ENCODE measurements at regions not wholly inside any gene's neighbourhood (a gene's known extent, or its start where the extent isn't known, plus 50 kb on each side); places are given as distances from the start of the nearest gene placed in this dataset.

DNA sequence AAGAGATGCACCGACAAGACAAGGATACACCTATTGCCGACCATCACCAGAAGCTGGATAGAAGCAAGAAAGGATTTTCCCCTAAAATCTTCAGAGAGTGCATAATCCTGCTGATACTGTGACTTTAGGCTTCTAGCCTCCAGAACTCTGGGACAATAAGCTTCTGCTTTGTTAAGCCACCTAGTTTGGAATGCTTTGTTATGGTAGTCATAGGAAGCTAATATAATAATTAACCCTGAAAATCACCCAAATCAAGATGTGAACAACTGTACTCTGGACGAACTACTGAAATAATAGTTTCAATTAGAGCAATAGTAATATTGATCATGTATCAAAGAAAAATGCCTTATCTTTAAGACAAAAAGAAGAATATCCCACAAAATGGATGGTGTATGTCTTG lies 524.6 kb downstream of the EFNB2 start:
- no peak for DNase-seq

- DNase-seq = no peak
Observed at GRCh38 chr13:106008540-106008939, 526.9 kb downstream of the EFNB2 start.

DNA sequence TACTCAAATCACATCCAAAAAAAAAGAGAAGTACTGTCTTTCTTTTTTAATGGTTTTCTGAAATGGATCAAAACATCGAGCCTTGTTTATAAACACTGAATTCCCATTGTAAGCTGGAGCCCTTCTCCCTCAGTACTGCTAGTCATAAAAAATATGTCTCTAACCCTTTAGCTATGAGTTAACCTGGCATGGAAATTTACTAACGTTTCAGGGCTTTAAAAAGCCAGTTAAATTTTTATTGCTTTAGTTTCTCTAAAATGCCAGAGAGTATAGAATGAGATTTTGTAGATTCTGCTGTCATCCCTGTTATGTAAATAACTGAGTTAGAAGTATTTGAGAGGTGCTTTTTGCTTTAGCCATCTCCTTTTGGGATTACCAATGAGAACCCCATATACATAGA lies 528.3 kb downstream of the EFNB2 start:
- DNase-seq = no peak

- DNase-seq = no peak
Observed at GRCh38 chr13:106003651-106004050, 531.8 kb downstream of the EFNB2 start.

DNA sequence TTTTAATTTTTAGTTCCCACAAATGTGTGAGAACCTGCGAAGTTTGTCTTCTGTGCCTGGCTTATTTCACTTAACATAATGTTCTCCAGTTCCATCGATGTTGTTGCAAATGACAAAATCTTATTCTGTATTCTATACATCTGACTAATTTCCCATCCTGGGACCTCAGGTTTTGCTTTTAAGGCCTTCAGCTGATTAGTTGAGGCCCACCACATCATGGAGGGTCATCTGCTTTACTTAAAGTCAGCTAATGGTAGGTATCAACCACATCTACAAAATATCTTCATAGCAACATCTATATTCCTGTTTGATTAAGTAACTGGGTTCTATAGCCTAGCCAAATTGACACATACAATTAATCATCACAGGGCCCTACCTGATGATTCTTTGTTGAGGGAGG lies 534.0 kb downstream of the EFNB2 start:
- DNase-seq = no peak

DNA sequence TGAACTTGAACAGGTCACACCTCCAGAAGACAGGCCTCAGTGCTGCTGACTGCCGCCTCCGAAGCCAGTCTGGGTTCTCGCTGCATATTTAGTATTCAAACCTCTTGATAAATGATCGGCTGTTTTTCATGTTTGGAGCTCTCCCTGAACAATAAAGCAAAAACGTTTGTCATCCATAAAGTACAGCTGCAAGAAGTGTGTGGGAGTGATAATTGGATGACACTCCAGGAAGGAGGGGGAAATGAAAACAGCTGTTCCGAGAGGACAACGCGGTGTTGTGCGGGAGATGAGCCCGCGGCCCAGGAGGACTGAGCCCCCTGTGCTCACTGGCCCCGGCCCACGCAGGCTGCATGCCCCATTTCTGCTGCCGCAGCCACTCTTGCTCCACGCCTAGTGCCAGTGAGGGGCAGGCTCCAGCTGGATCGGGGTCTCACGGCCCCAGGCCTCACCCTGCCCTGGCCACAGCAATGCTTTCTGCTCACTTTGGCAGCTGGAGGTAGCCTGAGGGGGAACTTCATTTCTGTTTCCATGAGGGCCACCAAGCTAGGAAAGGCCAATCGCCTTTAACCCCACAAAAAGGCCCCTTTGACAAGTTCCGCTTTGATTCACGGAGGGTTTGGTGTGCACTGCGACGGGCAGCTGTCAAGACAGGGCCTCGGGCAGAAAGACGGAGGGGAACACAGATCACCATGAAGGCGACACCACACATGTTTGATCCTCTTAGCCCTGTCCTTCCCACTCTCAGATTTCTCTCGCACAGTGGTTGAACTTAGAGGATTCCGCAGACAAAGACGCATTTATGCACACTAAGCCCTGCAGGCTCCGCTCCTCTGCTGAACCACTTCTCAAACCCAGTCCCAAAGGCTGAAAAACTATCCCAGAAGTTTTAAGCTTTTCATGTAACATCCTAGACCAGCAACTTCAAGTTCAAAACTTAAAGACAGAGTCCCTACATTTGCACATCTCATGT lies 537.6 kb downstream of the EFNB2 start:
- DNase-seq = no peak

GRCh38 chr13:105996391-105997025 lies 539.0 kb downstream of the EFNB2 start:
- DNase-seq = no peak

- DNase-seq = no peak
Observed at GRCh38 chr13:105994340-105994739, 541.1 kb downstream of the EFNB2 start.

- DNase-seq = no peak
Observed at GRCh38 chr13:105991622-105992277, 543.7 kb downstream of the EFNB2 start.

- no peak for DNase-seq
Observed at GRCh38 chr13:105991131-105991530, 544.3 kb downstream of the EFNB2 start.

DNA sequence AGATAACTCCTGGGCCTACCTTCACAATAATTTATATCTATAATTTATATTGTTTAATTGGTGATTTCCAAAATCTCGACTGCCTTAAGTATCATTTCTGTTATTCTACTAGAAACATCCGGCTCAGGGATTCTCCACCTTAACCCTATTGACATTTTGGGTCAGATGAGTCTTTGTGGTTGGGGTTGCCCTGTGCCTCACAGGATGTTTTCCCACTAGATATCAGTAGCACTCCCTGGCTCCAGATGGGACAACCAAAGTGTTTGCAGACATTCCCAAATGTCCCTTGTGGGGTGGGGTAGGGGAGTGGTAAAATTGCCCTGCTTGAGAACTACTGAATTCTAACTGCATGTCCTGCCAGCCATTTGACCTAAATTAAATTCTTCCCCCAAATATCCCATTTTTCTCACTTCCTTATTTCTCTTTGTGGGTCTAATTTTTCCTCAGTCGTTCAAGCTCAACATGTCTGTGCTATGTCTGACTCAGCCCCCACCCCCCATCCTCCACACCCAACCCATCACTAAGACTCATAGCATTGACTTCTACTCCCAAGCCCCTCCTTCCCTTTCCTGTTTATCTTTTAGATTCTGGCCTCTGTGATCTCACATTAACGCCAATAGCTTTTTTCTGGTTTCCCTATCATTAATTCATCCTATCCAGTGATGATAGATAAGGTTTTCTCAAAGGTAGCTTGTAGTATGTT lies 545.1 kb downstream of the EFNB2 start:
- no peak for DNase-seq

GRCh38 chr13:105984646-105985045 lies 550.8 kb downstream of the EFNB2 start:
- no peak for DNase-seq

- no peak for DNase-seq
Observed at GRCh38 chr13:105984236-105984635, 551.2 kb downstream of the EFNB2 start.

DNA sequence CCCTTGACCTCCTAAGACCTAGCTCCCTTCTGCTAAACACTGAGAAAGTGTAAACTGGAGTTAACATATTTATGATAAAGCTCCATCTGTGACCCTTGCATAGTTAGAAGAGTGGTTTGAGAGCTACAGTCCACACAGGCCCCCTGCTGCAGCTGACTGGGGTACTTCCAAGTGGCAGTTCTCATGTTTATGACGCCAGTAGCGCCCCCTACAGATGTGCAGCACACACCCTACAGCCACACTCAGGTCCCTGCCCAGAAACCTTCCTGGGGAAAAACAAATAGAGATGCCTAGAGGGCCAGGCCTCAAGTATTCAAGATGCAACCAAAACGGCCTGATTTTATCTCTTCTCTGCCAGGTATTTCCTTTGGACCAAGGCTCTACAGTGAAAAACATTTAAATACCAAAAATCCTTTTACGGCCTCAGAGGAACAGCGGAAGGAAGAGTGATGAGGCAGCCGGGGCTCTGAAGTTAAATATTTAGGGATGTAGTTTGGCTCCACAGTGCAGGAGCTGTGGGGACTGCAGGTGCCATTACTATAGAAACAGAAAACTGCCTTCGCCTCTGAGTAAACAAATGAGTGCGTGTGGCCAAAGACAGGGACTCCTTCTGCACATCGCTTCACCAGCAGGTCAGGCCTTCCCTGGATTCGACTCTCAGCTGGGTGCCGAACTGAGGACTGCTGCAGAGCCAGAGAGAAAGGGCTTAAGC lies 553.1 kb downstream of the EFNB2 start:
- DNase-seq = no peak

DNA sequence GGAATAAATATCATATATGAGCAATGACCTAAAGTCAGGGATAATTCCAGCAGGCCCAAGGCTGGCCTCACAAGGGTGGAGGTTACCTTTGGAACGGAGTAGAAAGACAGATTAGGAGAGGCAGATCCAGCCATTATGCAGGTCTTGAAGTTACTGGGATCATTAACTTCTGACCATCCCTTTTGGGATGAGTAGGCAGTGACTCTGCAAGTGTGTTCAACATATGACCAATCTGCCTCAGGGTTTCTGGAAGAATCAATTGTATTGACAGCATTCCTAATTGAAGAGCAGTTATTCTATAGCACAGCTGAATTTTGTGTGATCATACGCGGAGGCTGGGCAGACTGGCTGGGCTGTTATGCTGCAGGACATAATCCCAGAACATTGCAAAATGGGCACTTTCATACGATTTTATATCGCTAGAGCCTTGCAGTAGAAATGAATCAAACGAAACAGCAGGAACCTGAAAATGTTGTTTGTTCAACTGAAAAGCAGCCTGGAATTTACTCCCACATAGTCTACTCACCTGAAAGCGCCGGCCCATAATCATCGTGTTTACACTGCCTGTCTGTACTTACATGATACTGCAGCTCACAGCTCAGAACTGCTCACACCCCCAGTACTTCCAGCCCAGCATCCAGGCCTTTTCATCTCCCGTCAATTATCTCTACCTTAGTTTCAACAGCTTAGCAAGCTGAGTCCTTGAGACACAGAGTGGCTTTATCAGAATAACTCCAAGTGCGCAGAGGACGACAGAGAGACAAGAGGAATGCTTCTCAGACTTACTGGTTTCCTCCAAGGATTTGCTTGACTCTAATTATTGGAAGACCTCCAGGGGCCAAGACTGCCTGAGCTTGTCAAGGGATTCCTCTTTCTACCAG lies 556.1 kb downstream of the EFNB2 start:
- no peak for DNase-seq

- no peak for DNase-seq
Observed at GRCh38 chr13:105974380-105974779, 561.1 kb downstream of the EFNB2 start.

GRCh38 chr13:105972811-105973590 lies 562.5 kb downstream of the EFNB2 start:
- no peak for DNase-seq

DNA sequence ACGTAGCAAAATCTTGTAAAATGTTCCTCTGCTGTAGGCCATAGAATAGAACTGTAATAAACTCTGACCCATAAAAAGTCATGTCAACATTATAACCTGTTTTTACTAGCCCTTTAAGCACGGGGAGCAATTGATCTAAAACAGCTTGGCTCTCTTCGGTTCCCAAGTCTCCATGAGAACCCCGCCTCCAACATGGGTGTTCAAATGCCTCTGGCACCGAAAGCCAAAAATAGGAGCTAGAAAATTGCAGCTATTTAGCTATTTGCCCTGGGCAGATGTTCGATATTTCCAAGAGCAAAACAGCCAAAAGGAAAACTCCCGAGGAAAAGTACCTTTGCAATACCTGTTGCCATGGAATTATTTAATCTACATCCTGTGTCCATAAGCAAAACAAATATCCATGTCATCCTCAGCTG lies 563.1 kb downstream of the EFNB2 start:
- peak; percentile 71 for DNase-seq

DNA sequence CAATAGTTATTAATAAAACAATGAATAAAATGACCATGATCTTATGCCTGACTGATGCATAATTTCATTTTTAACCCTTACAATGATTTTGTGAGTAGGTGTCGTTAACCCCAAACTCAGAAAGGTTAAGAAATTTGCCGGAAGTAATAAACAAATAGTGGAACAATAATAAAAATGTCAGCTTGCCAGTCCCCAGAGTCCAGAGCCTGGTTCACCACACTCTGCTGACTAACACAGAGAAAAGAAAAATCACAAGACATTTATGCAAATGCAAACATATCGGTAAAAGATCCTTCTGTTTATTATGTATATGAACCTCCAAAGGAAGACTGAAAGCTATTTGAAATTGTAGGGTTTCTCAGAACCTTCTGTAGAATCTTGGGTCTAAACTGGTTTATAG lies 563.7 kb downstream of the EFNB2 start:
- DNase-seq = no peak

DNA sequence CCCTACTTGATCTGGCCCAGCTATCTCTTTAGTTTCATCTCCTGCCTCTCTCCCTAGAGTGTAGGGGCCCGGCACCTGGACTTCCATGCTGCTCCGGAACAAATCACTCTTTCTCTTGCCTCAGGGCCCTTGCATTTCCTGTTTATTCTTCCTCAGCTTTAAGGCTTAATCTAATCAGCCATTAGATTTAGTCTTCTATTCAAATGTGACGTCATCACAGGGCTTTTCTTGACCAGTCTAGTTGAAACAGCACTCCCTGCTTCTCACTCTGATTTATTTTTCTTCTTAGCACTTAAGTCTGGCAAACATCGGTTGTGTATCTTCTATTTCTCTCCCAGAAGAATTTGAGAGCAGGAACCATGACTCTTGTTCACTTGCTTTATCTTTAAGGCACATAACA lies 564.1 kb downstream of the EFNB2 start:
- no peak for DNase-seq

DNA sequence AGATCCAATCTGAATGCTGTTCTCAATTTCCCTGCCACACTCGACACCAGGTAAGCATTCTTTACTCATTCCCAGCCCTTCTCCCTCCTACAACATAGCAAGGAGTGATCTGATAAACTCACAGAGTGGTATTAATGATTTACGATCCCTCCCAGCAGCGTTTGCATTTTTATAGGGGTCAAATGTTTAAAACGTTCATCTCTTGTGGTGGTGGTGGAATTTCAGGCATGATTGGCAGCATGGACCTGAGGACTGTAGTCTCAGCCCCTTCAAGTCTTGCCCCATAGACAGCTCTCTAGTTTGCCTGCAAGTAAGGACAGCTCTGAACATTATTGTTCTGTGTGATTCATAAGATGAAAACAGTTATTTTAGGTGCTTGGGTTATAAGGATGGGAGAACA lies 565.7 kb downstream of the EFNB2 start:
- no peak for DNase-seq

Data from NCI-H1105 (cell line).